GM19240 (cell line): ENCODE measurements at regions not wholly inside any gene's neighbourhood (a gene's known extent, or its start where the extent isn't known, plus 50 kb on each side); places are given as distances from the start of the nearest gene placed in this dataset.

ENCODE experiments used
- DNase-seq: peaks from one replicate; pipeline ENCODE4 v3.0.0; 2011; ENCODE audit warnings: low spot score; ENCODE audit not compliant: insufficient read length

DNA sequence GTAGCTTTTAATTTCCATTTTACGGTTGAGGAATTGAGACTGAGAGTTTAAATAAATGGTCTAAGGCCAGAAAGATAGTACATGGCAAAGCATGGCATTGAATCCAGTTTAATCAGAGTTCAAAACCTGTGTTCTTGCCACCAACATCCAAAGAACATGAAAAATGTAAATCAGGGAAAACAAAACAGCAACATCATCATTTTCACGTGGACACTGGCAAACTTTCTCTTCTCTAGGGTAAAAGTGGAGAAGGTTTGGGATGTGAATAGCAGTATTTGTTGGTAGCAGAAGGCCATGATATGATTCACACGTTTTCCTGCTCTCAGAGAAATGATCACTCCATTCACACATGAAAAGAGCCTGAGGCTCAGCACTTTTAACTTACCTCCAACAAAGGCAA, 357.7 kb downstream of the UQCRFS1 start:
- DNase-seq = no peak

GRCh38 chr19:28847468-28847867, 365.5 kb downstream of the UQCRFS1 start:
- no peak for DNase-seq

- no peak for DNase-seq
These were observed 366.7 kb downstream of the UQCRFS1 start for GRCh38 chr19:28846094-28846812.

DNA sequence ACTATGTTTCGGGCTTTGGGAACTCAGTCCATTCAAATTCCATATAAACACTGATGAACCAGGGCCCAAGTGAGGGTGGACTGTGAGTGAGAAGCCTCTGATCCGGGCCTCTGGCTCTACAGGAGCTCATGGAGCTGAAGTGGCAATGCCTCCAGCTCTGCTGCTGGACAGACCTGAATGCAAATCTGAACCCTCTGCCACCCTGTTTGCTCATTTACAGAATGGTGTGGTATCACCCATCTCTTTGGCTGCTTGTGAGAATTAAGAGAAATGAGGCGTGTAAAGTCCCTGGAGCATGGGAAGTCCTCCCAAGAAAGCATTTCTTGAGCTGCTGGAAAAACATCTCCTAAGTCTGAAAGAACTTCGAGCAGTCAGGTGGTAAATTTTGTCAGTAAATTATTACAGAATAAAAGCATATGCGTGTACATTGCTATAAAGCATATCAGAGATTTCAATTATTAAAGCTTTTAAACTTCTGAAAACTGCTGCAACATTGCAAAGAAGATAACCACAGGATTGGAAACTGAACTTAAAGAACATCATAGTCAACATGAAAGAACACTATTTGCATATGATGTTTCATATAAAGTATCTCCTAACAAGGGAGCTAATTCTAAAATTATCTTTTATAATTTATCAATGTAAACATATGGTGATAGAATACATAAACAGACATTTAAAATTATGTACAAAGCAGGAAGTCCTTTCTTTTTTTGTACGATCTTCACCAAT, 369.0 kb downstream of the UQCRFS1 start:
- DNase-seq = no peak

- DNase-seq = no peak
These were observed 371.4 kb downstream of the UQCRFS1 start for GRCh38 chr19:28841531-28841930.

GRCh38 chr19:28840891-28841290, 372.1 kb downstream of the UQCRFS1 start:
- no peak for DNase-seq

DNA sequence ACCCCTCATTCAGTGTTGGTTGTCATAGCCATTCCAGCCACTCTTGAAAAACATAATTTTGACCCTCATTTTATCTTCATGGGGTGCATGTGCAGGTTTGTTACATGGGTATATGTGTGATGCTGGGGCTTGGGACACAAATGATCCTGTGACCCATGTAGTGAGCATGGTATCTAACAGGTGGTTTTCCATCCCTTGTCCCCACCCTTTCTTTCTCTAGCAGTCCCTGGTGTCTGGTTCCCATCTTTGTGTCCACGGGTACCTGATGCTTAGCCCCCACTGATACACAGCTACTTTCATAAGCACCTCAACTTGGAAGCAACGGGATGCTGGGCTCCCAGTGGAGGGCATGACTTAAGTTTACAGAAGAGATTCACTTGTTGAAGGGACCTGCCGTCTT, 373.5 kb downstream of the UQCRFS1 start:
- DNase-seq = no peak

- DNase-seq = no peak
These were observed 374.0 kb downstream of the UQCRFS1 start for GRCh38 chr19:28838909-28839308.

- DNase-seq = no peak
These were observed 376.5 kb downstream of the UQCRFS1 start for GRCh38 chr19:28836421-28836820.

DNA sequence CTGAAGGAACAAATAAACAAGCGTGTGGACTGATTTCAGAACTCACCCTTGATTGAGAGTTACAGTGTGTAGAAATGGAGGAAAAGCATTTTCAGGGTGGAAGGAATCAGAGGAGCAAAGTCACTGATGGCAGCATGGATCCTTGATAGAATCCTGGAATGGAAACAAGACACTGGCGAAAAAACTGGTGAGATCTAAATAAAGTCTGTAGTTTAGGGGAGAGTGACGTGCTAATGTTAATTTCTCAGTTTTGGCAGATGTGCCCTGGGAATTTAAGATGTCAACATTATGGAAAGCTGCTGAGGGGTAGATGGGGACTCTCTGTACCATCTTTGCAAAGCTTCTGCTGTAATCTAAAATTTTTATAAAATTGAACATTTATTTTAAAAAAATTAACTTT, 378.0 kb downstream of the UQCRFS1 start:
- DNase-seq = no peak

- DNase-seq = no peak
These were observed 381.5 kb downstream of the UQCRFS1 start for GRCh38 chr19:28831462-28831861.

GRCh38 chr19:28829762-28830161, 383.2 kb downstream of the UQCRFS1 start:
- DNase-seq = no peak

- no peak for DNase-seq
These were observed 383.6 kb downstream of the UQCRFS1 start for GRCh38 chr19:28829359-28829758.

- DNase-seq = no peak
These were observed 384.6 kb downstream of the UQCRFS1 start for GRCh38 chr19:28828276-28828870.

DNA sequence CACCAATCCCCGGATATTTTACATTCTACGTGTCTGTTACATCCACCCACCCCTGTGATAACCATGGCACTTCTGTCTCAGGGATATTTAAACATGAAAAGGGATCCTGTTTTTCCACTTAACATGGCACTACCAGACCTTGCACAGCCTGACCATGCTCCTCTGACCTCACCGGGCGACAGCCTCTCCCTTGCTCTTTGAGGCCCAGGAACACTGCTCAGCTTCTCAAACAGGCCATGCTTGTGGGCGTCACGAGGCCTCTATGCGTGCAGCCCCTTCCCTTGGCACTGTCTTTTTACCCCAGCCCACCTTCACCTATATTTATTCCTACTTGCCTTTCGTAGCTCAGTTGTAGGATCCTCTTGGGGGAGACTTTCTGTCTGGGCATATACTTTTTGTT, 385.6 kb downstream of the UQCRFS1 start:
- no peak for DNase-seq

- no peak for DNase-seq
These were observed 389.5 kb downstream of the UQCRFS1 start for GRCh38 chr19:28823338-28823961.

- DNase-seq = no peak
These were observed 392.7 kb downstream of the UQCRFS1 start for GRCh38 chr19:28820289-28820688.

DNA sequence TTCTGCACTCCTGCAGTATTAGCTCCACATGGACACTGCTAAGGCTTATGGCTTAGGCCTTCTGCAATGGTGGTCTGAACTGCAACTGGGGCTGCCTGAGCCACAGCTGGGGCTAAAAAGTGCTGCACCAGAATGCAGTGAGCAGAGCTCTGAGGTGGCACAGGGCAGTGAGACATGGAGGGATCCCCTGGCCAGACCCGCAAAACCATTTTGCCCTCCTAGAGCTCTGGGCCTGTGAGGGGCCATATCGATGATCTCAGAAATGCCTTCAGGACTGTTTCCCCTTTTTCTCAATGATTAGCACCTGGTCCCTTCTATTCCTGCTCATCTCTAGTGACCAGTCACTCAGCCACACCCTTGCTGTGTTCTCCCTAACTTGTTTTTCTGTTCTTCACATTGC, 397.7 kb downstream of the UQCRFS1 start:
- DNase-seq = no peak

DNA sequence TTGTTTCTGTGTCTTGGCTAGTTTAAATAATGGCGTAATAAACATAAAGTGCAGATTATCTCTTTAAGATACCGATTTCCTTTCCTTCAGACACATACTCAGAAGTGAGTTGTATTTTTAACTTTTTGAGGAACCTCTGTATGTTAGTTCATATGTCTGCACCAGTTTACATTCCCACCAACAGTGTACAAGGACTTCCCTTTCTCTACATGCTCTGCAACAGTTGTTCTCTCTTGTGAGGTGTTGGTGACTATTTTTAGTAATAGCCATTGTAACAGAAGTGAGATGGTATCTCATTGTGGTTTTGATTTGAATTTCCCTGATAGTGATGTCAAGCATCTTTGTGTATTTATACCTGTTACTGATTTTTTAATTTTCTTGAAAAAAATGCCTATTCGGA, 418.6 kb downstream of the UQCRFS1 start:
- DNase-seq = no peak

DNA sequence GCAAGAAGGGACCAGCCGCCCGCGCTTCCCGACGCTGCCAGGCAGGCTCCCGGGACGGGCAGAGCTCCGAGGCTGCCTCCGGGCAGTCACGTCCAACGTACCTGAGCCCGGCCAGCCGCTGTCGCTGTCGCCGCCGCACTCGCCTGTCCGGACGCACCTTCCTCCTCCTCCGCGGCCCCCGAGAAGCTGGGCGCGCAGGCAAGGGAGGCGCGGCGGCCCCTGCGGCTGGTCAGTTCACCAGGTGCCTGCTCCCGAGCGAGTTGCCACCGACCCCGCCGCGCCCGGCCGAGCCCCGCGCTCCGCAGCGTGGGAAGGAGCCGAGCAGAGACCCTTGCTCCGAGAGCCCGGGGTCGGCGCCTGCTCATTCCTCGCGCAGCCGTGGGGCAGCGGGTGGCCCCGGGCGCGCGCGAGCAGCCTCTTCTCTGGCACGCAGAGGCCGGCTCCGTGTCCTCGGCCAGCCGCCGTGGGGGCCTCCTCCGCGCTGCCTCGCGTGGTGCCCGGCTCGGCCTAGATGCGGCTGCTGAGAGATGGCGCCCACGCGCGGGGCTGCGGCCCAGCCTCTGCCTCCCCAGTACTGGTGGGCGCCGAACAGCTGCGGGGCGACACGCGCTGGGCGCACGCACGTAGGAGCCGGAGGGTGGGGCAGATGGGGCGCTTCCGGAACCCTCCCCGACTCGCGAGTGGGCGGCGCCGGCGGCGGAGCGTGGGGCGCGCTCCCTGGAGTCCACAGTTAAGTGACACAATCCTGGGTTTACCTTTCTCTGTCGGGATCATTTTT, 419.4 kb downstream of the UQCRFS1 start:
- no peak for DNase-seq

DNA sequence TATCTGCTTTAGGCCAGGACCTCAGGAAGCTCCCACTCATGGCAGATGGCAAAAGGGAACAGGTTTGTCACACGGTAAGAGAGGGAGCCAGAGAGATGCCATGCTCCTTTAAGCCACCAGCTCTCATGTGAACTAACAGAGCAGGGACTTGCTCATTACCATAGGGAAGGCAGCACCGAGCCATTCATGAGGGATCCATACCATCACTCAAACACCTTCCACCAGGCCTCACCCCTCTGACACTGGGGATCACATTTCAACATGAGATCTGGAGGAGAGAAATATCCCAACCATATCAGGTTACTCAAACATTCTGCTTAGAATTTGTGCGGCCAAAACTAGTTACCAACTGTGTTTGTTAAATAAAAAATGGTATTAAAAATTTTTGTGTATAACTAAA, 427.0 kb downstream of the UQCRFS1 start:
- DNase-seq = no peak
